Astrocyte (in vitro differentiated cells and primary cell): ENCODE measurements at regions not wholly inside any gene's neighbourhood (a gene's known extent, or its start where the extent isn't known, plus 50 kb on each side); places are given as distances from the start of the nearest gene placed in this dataset.

Source experiments
- DNase-seq: peaks from one replicate; pipeline ENCODE4 v3.0.0-alpha.2; 2010; ENCODE audit warnings: low read depth
- FAIRE-seq: peaks from 2 replicates; lab custom pipeline; 2011; peaks lifted over from hg19 to GRCh38; lab: Jason Lieb, UNC
- H2AFZ ChIP-seq: 2 replicates; pipeline ENCODE4 v1.6.0; 2012; ENCODE audit warnings: low read depth, low read length, inconsistent platforms
- H3K27ac ChIP-seq: 2 replicates; pipeline ENCODE4 v1.5.1; 2011; ENCODE audit warnings: low read depth, low read length, inconsistent platforms
- H3K27me3 ChIP-seq: 2 replicates; pipeline ENCODE4 v1.6.0; 2011; ENCODE audit warnings: low read length, inconsistent platforms; ENCODE audit not compliant: insufficient read depth
- H3K36me3 ChIP-seq: 2 replicates; pipeline ENCODE4 v1.5.1; 2011; ENCODE audit warnings: low read length, inconsistent platforms; ENCODE audit not compliant: insufficient read depth
- H3K4me1 ChIP-seq: 2 replicates; pipeline ENCODE4 v1.5.1; 2011; ENCODE audit warnings: low read length, inconsistent platforms; ENCODE audit not compliant: insufficient read depth
- H3K4me2 ChIP-seq: 2 replicates; pipeline ENCODE4 v1.6.0; 2012; ENCODE audit warnings: low read length, inconsistent platforms
- H3K4me3 ChIP-seq: 2 replicates; pipeline ENCODE4 v1.5.1; 2011; ENCODE audit warnings: low read depth, mild to moderate bottlenecking, low read length, inconsistent platforms; ENCODE audit not compliant: insufficient read depth
- H3K79me2 ChIP-seq: 2 replicates; pipeline ENCODE4 v1.6.0; 2012; ENCODE audit warnings: mild to moderate bottlenecking, low read length, inconsistent platforms; ENCODE audit not compliant: insufficient read depth
- H3K9ac ChIP-seq: 2 replicates; pipeline ENCODE4 v1.6.0; 2012; ENCODE audit warnings: mild to moderate bottlenecking, low read length, inconsistent platforms
- H3K9me3 ChIP-seq: 2 replicates; pipeline ENCODE4 v1.5.1; 2012; ENCODE audit warnings: low read depth, mild to moderate bottlenecking, low read length, inconsistent platforms; ENCODE audit not compliant: insufficient read depth
- H4K20me1 ChIP-seq: 2 replicates; pipeline ENCODE4 v1.6.0; 2012; ENCODE audit warnings: low read length, inconsistent platforms; ENCODE audit not compliant: insufficient read depth
- H3K27ac Mint-ChIP-seq: one replicate; pipeline ENCODE4 v1.8.0; 2021; ENCODE audit warnings: mild to moderate bottlenecking, mixed read lengths; ENCODE audit not compliant: unreplicated experiment
- H3K27me3 Mint-ChIP-seq: one replicate; pipeline ENCODE4 v1.8.0; 2021; ENCODE audit warnings: low read depth, mixed read lengths; ENCODE audit not compliant: unreplicated experiment
- H3K36me3 Mint-ChIP-seq: one replicate; pipeline ENCODE4 v1.8.0; 2021; ENCODE audit warnings: low read depth, mixed read lengths; ENCODE audit not compliant: unreplicated experiment
- H3K4me1 Mint-ChIP-seq: one replicate; pipeline ENCODE4 v1.8.0; 2021; ENCODE audit warnings: low read depth, mixed read lengths; ENCODE audit not compliant: unreplicated experiment
- H3K4me3 Mint-ChIP-seq: one replicate; pipeline ENCODE4 v1.8.0; 2021; ENCODE audit warnings: mild to moderate bottlenecking, moderate library complexity, mixed read lengths; ENCODE audit not compliant: unreplicated experiment
- H3K9me3 Mint-ChIP-seq: one replicate; pipeline ENCODE4 v1.8.0; 2021; ENCODE audit warnings: mild to moderate bottlenecking, mixed read lengths; ENCODE audit not compliant: unreplicated experiment
- CTCF ChIP-seq: IDR thresholded peaks from 2 replicates; pipeline ENCODE4 v1.5.1; 2011; ENCODE audit warnings: low read depth, mild to moderate bottlenecking, inconsistent platforms, low read length, moderate library complexity; ENCODE audit not compliant: insufficient read depth
- EZH2 ChIP-seq: IDR thresholded peaks from 2 replicates; pipeline ENCODE4 v1.6.1; 2012; ENCODE audit warnings: mild to moderate bottlenecking, low read length, inconsistent platforms; ENCODE audit not compliant: insufficient read depth

- TF ChIP-seq EZH2 = no peak
- no peak for TF ChIP-seq CTCF
- H3K4me3 ChIP-seq = no peak overlapping the region
- Mint-ChIP-seq H3K9me3 (peaks cover 7% of the 10 kb centered on the region), H3K27me3 (no peaks in the 10 kb centered on the region), H3K27ac (no peak overlapping the region), H3K4me1 (peaks cover 4% of the 10 kb centered on the region), H3K36me3 (no peaks in the 10 kb centered on the region), H3K4me3 (no peak overlapping the region)
- H3K4me1 ChIP-seq = peaks cover 4% of the 10 kb centered on the region
- H3K9ac ChIP-seq = no peak overlapping the region
- FAIRE-seq = no peak
- no peak overlapping the region for H3K4me2 ChIP-seq
- no peaks in the 10 kb centered on the region for H3K27me3 ChIP-seq
- no peak for DNase-seq
- H3K79me2 ChIP-seq = no peaks in the 10 kb centered on the region
- no peaks in the 10 kb centered on the region for H4K20me1 ChIP-seq
- no peak overlapping the region for H3K27ac ChIP-seq
- H3K9me3 ChIP-seq = no peaks in the 10 kb centered on the region
- H2AFZ ChIP-seq = no peak overlapping the region
- no peaks in the 10 kb centered on the region for H3K36me3 ChIP-seq
Measured at GRCh38 chrX:1899841-1900240, 285.0 kb downstream of the ASMT start.

GRCh38 chrX:1902901-1903235 is 288.0 kb downstream of the ASMT start:
- peaks cover 4% of the 10 kb centered on the region for H3K4me1 ChIP-seq
- H3K79me2 ChIP-seq = no peaks in the 10 kb centered on the region
- peaks cover 2% of the 10 kb centered on the region for H3K27me3 ChIP-seq
- H3K4me2 ChIP-seq = peak overlapping the region; percentile 55
- FAIRE-seq (no peak), DNase-seq (no peak)
- H3K4me3 Mint-ChIP-seq = no peak overlapping the region
- no peaks in the 10 kb centered on the region for H3K27me3 Mint-ChIP-seq
- no peak overlapping the region for H3K9ac ChIP-seq
- H3K36me3 ChIP-seq = no peaks in the 10 kb centered on the region
- H3K4me1 Mint-ChIP-seq = peaks cover 4% of the 10 kb centered on the region
- TF ChIP-seq EZH2 (no peak), CTCF (no peak)
- no peak overlapping the region for H3K4me3 ChIP-seq
- H3K36me3 Mint-ChIP-seq = no peaks in the 10 kb centered on the region
- no peak overlapping the region for H2AFZ ChIP-seq
- H3K27ac ChIP-seq = no peak overlapping the region
- no peaks in the 10 kb centered on the region for H3K9me3 ChIP-seq
- H3K27ac Mint-ChIP-seq = no peak overlapping the region
- H3K9me3 Mint-ChIP-seq = peaks cover 3% of the 10 kb centered on the region
- no peaks in the 10 kb centered on the region for H4K20me1 ChIP-seq

- TF ChIP-seq CTCF (no peak), EZH2 (no peak)
Measured at GRCh38 chrX:1903236-1903935, 288.5 kb downstream of the ASMT start.

More at GRCh38 chrX:1903236-1903935, 288.5 kb downstream of the ASMT start:
- Histone ChIP-seq H3K9ac (no peak overlapping the region), H3K27ac (peak overlapping the region; percentile 17), H3K9me3 (no peaks in the 10 kb centered on the region), H3K27me3 (peaks cover 2% of the 10 kb centered on the region), H3K79me2 (no peaks in the 10 kb centered on the region), H4K20me1 (no peaks in the 10 kb centered on the region), H3K36me3 (no peaks in the 10 kb centered on the region), H2AFZ (no peak overlapping the region), H3K4me2 (peak overlapping the region; percentile 55), H3K4me1 (peaks cover 4% of the 10 kb centered on the region), H3K4me3 (peak overlapping the region; percentile 0)
- Mint-ChIP-seq H3K27me3 (no peaks in the 10 kb centered on the region), H3K27ac (peak overlapping the region; percentile 14), H3K4me3 (no peak overlapping the region), H3K36me3 (no peaks in the 10 kb centered on the region), H3K9me3 (peaks cover 3% of the 10 kb centered on the region), H3K4me1 (peaks cover 4% of the 10 kb centered on the region)
- no peak for FAIRE-seq
- peak; percentile 57 for DNase-seq
